OCI-LY3 (cell line): ENCODE measurements at regions not wholly inside any gene's neighbourhood (a gene's known extent, or its start where the extent isn't known, plus 50 kb on each side); places are given as distances from the start of the nearest gene placed in this dataset.

Experiments used
- CTCF ChIP-seq: fragments of 200-600, 300-600 bp; sonication (generic); IDR thresholded peaks from 2 replicates; pipeline ENCODE4 v1.5.1; 2014; ENCODE audit warnings: antibody characterized with exemption, low read length, low read depth
- EZH2phosphoT487 ChIP-seq: fragments of 200-600 bp; shearing (Covaris generic); IDR thresholded peaks from 2 replicates; pipeline ENCODE4 v1.6.1; 2018; ENCODE audit warnings: antibody characterized with exemption, mixed run types, low read depth

GRCh38 chr2:161008311-161008710 is 151.9 kb upstream of the TANK start:
- TF ChIP-seq CTCF (no peak), EZH2phosphoT487 (no peak)
